NCI-H524 treated with DMSO at 0.1 percent for 48 hours (cell line): ENCODE measurements at regions not wholly inside any gene's neighbourhood (a gene's known extent, or its start where the extent isn't known, plus 50 kb on each side); places are given as distances from the start of the nearest gene placed in this dataset.

Experiments used
- DNase-seq: peaks from one replicate; lab custom pipeline; 2025; lab: John Stamatoyannopoulos, UW

GRCh38 chr2:14350856-14351255 lies 281.7 kb upstream of the LRATD1 start:
- DNase-seq, result no peak

- no peak for DNase-seq
Observed at GRCh38 chr2:14352067-14352466, 280.4 kb upstream of the LRATD1 start.

- DNase-seq, result no peak
Observed at GRCh38 chr2:14354231-14354630, 278.3 kb upstream of the LRATD1 start.

GRCh38 chr2:14355102-14355501 lies 277.4 kb upstream of the LRATD1 start:
- DNase-seq, result no peak

- DNase-seq, result no peak
Observed at GRCh38 chr2:14358339-14358738, 274.2 kb upstream of the LRATD1 start.

GRCh38 chr2:14358774-14359173 lies 273.7 kb upstream of the LRATD1 start:
- DNase-seq, result no peak

- no peak for DNase-seq
Observed at GRCh38 chr2:14363137-14363536, 269.4 kb upstream of the LRATD1 start.

GRCh38 chr2:14363976-14364375 lies 268.5 kb upstream of the LRATD1 start:
- DNase-seq, result no peak

- DNase-seq, result no peak
Observed at GRCh38 chr2:14364471-14364870, 268.0 kb upstream of the LRATD1 start.

- no peak for DNase-seq
Observed at GRCh38 chr2:14385043-14385442, 247.5 kb upstream of the LRATD1 start.

- DNase-seq, result no peak
Observed at GRCh38 chr2:14387332-14387731, 245.2 kb upstream of the LRATD1 start.

- DNase-seq, result no peak
Observed at GRCh38 chr2:14388724-14389123, 243.8 kb upstream of the LRATD1 start.

- no peak for DNase-seq
Observed at GRCh38 chr2:14396533-14397083, 235.9 kb upstream of the LRATD1 start.

GRCh38 chr2:14398641-14399040 lies 233.9 kb upstream of the LRATD1 start:
- no peak for DNase-seq

GRCh38 chr2:14401873-14402272 lies 230.6 kb upstream of the LRATD1 start:
- no peak for DNase-seq

GRCh38 chr2:14408695-14409094 lies 223.8 kb upstream of the LRATD1 start:
- no peak for DNase-seq

GRCh38 chr2:14417551-14417950 lies 215.0 kb upstream of the LRATD1 start:
- no peak for DNase-seq

- no peak for DNase-seq
Observed at GRCh38 chr2:14418115-14418514, 214.4 kb upstream of the LRATD1 start.

GRCh38 chr2:14420851-14421250 lies 211.7 kb upstream of the LRATD1 start:
- no peak for DNase-seq

- no peak for DNase-seq
Observed at GRCh38 chr2:14422426-14422825, 210.1 kb upstream of the LRATD1 start.

- DNase-seq, result no peak
Observed at GRCh38 chr2:14423145-14423906, 209.2 kb upstream of the LRATD1 start.

- DNase-seq, result no peak
Observed at GRCh38 chr2:14424478-14425390, 207.8 kb upstream of the LRATD1 start.

- DNase-seq, result no peak
Observed at GRCh38 chr2:14425869-14426268, 206.6 kb upstream of the LRATD1 start.
